Gastrocnemius medialis (tissue), 4 donors: ENCODE measurements at regions not wholly inside any gene's neighbourhood (a gene's known extent, or its start where the extent isn't known, plus 50 kb on each side); places are given as distances from the start of the nearest gene placed in this dataset.

ENCODE experiments used
- ATAC-seq, 2 donors: fragments of 150-250 bp; one replicate each; pipeline ENCODE4 v1.9.1; 2016
- DNase-seq, 2 donors: peaks; one replicate each; pipeline ENCODE4 v3.0.0-alpha.2; 2019
- H3K27ac ChIP-seq, 4 donors: fragments of 200-600 bp; sonication (generic); 1 replicate in 1 of 4; 2 replicates in 3 of 4; pipeline ENCODE4 v1.5.1; 2016 to 2018; ENCODE audit warnings: mild to moderate bottlenecking in 2 of 4, moderate library complexity in 1 of 4
- H3K27me3 ChIP-seq, 3 donors: fragments of 200-600 bp; sonication (generic) in 2 of 3; 1 replicate in 1 of 3; 2 replicates in 2 of 3; pipeline versions ENCODE4 v1.5.1 to v1.6.0; 2016 to 2019; ENCODE audit warnings: mild to moderate bottlenecking in 1 of 3, moderate library complexity in 1 of 3
- H3K36me3 ChIP-seq, 2 donors: fragments of 200-600 bp; sonication (generic) in 1 of 2; one replicate each; pipeline ENCODE4 v1.5.1; 2017 to 2018
- H3K4me1 ChIP-seq, 2 donors: fragments of 200-600 bp; sonication (generic) in 1 of 2; one replicate each; pipeline ENCODE4 v1.5.1; 2016 to 2017; ENCODE audit warnings: mild to moderate bottlenecking in 2 of 2
- H3K4me3 ChIP-seq, 4 donors: fragments of 200-600 bp; sonication (generic) in 3 of 4; 1 replicate in 1 of 4; 2 replicates in 3 of 4; pipeline ENCODE4 v1.5.1; 2016 to 2019; ENCODE audit warnings: mild to moderate bottlenecking in 2 of 4
- H3K9me3 ChIP-seq, 3 donors: fragments of 200-600 bp; sonication (generic) in 2 of 3; 1 replicate in 1 of 3; 2 replicates in 2 of 3; pipeline ENCODE4 v1.5.1; 2016 to 2019
- POLR2A ChIP-seq, 2 donors: fragments of 450-650 bp; IDR thresholded peaks; one replicate each; pipeline ENCODE4 v1.6.1; 2017; ENCODE audit warnings: antibody characterized with exemption in 2 of 2, mild to moderate bottlenecking in 2 of 2, moderate library complexity in 2 of 2
- in situ Hi-C, 4 donors: fragments of 200-750 bp; cut with MboI; loops; one replicate each; pipeline versions ENCODE4 v1.15.0 to v1.8.0; 2017; ENCODE audit warnings: low sequenced_read_pairs in 4 of 4
- intact Hi-C: fragments of 100-400 bp; cut with DNase I; formaldehyde crosslinking; loops from one replicate; pipeline ENCODE4 v1.15.1; 2023; ENCODE audit warnings: low total_unique reads
- TF ChIP-seq, protein P1 (sequence below), 5 experiments: fragments of 450-650 bp in 3 of 5; fragments of 200-600 bp in 2 of 5; sonication (generic) in 2 of 5; IDR thresholded peaks in 4 of 5; conservative IDR thresholded peaks in 1 of 5; 1 replicate in 4 of 5; 2 replicates in 1 of 5; pipeline ENCODE4 v1.5.1; 2016 to 2019; ENCODE audit warnings: antibody characterized with exemption in 5 of 5, mild to moderate bottlenecking in 3 of 5, moderate library complexity in 3 of 5

- H3K4me3 ChIP-seq, result no peak overlapping the region
- no peaks in the 10 kb centered on the region for H3K27me3 ChIP-seq
- no peaks in the 10 kb centered on the region for H3K9me3 ChIP-seq
- intact Hi-C loops (no loop called here), in situ Hi-C loops (no loop called here)
- H3K27ac ChIP-seq, result no peak overlapping the region
- no peak for DNase-seq
- TF ChIP-seq, protein P1, sequence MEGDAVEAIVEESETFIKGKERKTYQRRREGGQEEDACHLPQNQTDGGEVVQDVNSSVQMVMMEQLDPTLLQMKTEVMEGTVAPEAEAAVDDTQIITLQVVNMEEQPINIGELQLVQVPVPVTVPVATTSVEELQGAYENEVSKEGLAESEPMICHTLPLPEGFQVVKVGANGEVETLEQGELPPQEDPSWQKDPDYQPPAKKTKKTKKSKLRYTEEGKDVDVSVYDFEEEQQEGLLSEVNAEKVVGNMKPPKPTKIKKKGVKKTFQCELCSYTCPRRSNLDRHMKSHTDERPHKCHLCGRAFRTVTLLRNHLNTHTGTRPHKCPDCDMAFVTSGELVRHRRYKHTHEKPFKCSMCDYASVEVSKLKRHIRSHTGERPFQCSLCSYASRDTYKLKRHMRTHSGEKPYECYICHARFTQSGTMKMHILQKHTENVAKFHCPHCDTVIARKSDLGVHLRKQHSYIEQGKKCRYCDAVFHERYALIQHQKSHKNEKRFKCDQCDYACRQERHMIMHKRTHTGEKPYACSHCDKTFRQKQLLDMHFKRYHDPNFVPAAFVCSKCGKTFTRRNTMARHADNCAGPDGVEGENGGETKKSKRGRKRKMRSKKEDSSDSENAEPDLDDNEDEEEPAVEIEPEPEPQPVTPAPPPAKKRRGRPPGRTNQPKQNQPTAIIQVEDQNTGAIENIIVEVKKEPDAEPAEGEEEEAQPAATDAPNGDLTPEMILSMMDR (IDR thresholded peaks at IDR 0.05 in 4 of 5, conservative IDR thresholded peaks at IDR 0.05 in 1 of 5), result no peak
- TF ChIP-seq POLR2A (IDR thresholded peaks at IDR 0.05), result no peak
- ATAC-seq, result no peak
- no peaks in the 10 kb centered on the region for H3K36me3 ChIP-seq
- H3K4me1 ChIP-seq, result no peaks in the 10 kb centered on the region
Observed at GRCh38 chr7:94250987-94251386, 143.7 kb upstream of the COL1A2 start.

- Histone ChIP-seq H3K27me3 (no peaks in the 10 kb centered on the region), H3K9me3 (no peaks in the 10 kb centered on the region), H3K4me3 (no peak overlapping the region), H3K36me3 (no peaks in the 10 kb centered on the region), H3K4me1 (no peaks in the 10 kb centered on the region), H3K27ac (no peak overlapping the region)
- in situ Hi-C loops (no loop called here), intact Hi-C loops (no loop called here)
- no peak for TF ChIP-seq POLR2A (IDR thresholded peaks at IDR 0.05)
- TF ChIP-seq, protein P1 (IDR thresholded peaks at IDR 0.05 in 4 of 5, conservative IDR thresholded peaks at IDR 0.05 in 1 of 5), result no peak
- DNase-seq (no peak), ATAC-seq (no peak)
Observed at GRCh38 chr7:94252124-94252523, 142.6 kb upstream of the COL1A2 start.

- Histone ChIP-seq H3K27me3 (no peaks in the 10 kb centered on the region), H3K4me3 (no peak overlapping the region), H3K4me1 (no peaks in the 10 kb centered on the region), H3K9me3 (no peaks in the 10 kb centered on the region), H3K36me3 (no peaks in the 10 kb centered on the region), H3K27ac (no peak overlapping the region)
- DNase-seq (no peak), ATAC-seq (no peak)
- intact Hi-C loops, result no loop called here
- in situ Hi-C loops, result no loop called here
- no peak for TF ChIP-seq POLR2A (IDR thresholded peaks at IDR 0.05)
- TF ChIP-seq, protein P1 (IDR thresholded peaks at IDR 0.05 in 4 of 5, conservative IDR thresholded peaks at IDR 0.05 in 1 of 5), result no peak
Observed at GRCh38 chr7:94252971-94253370, 141.7 kb upstream of the COL1A2 start.

- in situ Hi-C loops, result no loop called here
- no peak for TF ChIP-seq POLR2A (IDR thresholded peaks at IDR 0.05)
- TF ChIP-seq, protein P1 (IDR thresholded peaks at IDR 0.05 in 4 of 5, conservative IDR thresholded peaks at IDR 0.05 in 1 of 5), result no peak
- H3K9me3 ChIP-seq, result no peaks in the 10 kb centered on the region
- intact Hi-C loops, result no loop called here
- no peak overlapping the region for H3K4me3 ChIP-seq
- H3K4me1 ChIP-seq, result no peaks in the 10 kb centered on the region
- H3K27me3 ChIP-seq, result no peaks in the 10 kb centered on the region
- H3K36me3 ChIP-seq, result no peaks in the 10 kb centered on the region
- no peak overlapping the region for H3K27ac ChIP-seq
- DNase-seq (no peak), ATAC-seq (no peak)
Observed at GRCh38 chr7:94253686-94254085, 141.0 kb upstream of the COL1A2 start.
